Naive thymus-derived CD8-positive, alpha-beta T cell (primary cell): ENCODE measurements at regions not wholly inside any gene's neighbourhood (a gene's known extent, or its start where the extent isn't known, plus 50 kb on each side); places are given as distances from the start of the nearest gene placed in this dataset.

ENCODE experiments used
- ATAC-seq, 2 donors: fragments of 150-1000 bp; cut with Tn5 transposase in 1 of 2; sonication (Bioruptor Pico), chemical (Tn5 transposase) in 1 of 2; 1 replicate in 1 of 2; 2 replicates in 1 of 2; pipeline ENCODE4 v1.10.0; 2021; ENCODE audit warnings: mild to moderate bottlenecking in 2 of 2, moderate library complexity in 2 of 2
- POLR2A ChIA-PET: fragments of 350-600 bp; sonication (Branson Sonifier 250); formaldehyde crosslinking; loops from one replicate; lab custom pipeline; 2021; ENCODE audit warnings: antibody characterized with exemption; lab: Charles Lee
- DNase-seq, 10 donors: peaks; one replicate each; pipeline versions ENCODE4 v3.0.0 to v3.0.0-alpha.2; 2020 to 2022
- H3K27ac Mint-ChIP-seq, 10 donors: one replicate each; pipeline ENCODE4 v1.8.0; 2020 to 2022; ENCODE audit warnings: mild to moderate bottlenecking in 10 of 10, mixed read lengths in 10 of 10, moderate library complexity in 4 of 10, inconsistent platforms in 1 of 10
- H3K27me3 Mint-ChIP-seq, 5 donors: one replicate each; pipeline ENCODE4 v1.8.0; 2021 to 2022; ENCODE audit warnings: mixed read lengths in 5 of 5
- H3K36me3 Mint-ChIP-seq, 3 donors: one replicate each; pipeline ENCODE4 v1.8.0; 2020 to 2022; ENCODE audit warnings: mixed read lengths in 3 of 3, mild to moderate bottlenecking in 2 of 3, inconsistent platforms in 1 of 3
- H3K4me1 Mint-ChIP-seq, 4 donors: one replicate each; pipeline ENCODE4 v1.8.0; 2021 to 2022; ENCODE audit warnings: mixed read lengths in 4 of 4
- H3K4me3 Mint-ChIP-seq, 10 donors: one replicate each; pipeline ENCODE4 v1.8.0; 2020 to 2022; ENCODE audit warnings: mild to moderate bottlenecking in 10 of 10, mixed read lengths in 10 of 10, moderate library complexity in 6 of 10, inconsistent platforms in 1 of 10
- H3K9me3 Mint-ChIP-seq, 9 donors: one replicate each; pipeline ENCODE4 v1.8.0; 2020 to 2022; ENCODE audit warnings: mixed read lengths in 9 of 9, mild to moderate bottlenecking in 3 of 9, inconsistent platforms in 1 of 9, moderate library complexity in 1 of 9

DNA sequence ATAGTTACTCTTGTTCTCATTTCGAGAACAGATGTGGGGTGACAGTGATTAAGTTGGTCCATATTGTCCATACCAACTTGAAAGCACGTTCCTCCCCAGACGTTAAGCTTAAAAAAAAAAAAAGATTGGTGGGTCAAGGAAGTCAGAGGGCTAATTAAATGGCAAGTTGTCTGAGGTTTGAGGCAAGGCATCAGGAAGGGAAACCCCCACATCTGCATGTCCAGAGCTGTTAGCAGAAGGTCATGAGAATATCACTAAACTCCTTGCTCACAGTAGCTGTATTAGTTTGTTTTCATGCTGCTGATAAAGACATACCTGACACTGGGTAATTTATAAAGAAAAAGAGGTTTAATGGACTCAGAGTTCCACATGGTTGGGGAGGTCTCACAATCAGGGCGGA lies 415.6 kb upstream of the FZD8 start:
- peaks cover 4 to 26% (median 16%) of the 10 kb centered on the region in 9 donors for H3K9me3 Mint-ChIP-seq
- DNase-seq (no peak), ATAC-seq (no peak)
- H3K4me1 Mint-ChIP-seq = no peaks in the 10 kb centered on the region
- peaks cover 0 to 4% (median 0%) of the 10 kb centered on the region in 3 donors for H3K36me3 Mint-ChIP-seq
- H3K27me3 Mint-ChIP-seq = peaks cover 0 to 3% (median 0%) of the 10 kb centered on the region in 5 donors
- H3K27ac Mint-ChIP-seq = no peak overlapping the region
- POLR2A ChIA-PET = no interaction called here
- no peak overlapping the region for H3K4me3 Mint-ChIP-seq

DNA sequence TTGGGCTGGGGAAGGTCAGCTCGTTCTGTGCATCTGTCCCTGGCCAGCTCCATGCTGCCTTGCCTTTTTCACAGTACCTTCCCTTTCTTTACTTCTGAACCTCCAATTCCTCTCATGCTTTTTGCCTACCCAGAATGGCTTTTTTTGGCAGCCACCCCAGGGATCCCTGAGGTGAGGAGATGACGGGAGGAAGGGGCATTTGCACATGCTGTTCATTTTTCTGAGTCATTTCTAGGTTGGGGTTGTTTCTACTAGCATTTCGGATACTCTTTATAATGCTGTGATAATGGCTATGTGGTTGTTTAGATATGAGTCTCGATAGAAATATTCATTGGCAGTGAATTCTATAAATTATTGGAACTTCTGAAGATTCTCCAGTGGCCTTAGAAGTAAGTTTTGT lies 415.1 kb upstream of the FZD8 start:
- no peak for DNase-seq
- Mint-ChIP-seq H3K9me3 (peaks cover 4 to 26% (median 16%) of the 10 kb centered on the region in 9 donors), H3K4me1 (no peaks in the 10 kb centered on the region), H3K27ac (no peak overlapping the region), H3K36me3 (peaks cover 0 to 4% (median 0%) of the 10 kb centered on the region in 3 donors), H3K27me3 (peaks cover 0 to 3% (median 0%) of the 10 kb centered on the region in 5 donors), H3K4me3 (no peak overlapping the region)
- POLR2A ChIA-PET = no interaction called here
- no peak for ATAC-seq

GRCh38 chr10:36053775-36054174 lies 411.7 kb upstream of the FZD8 start:
- Mint-ChIP-seq H3K4me1 (no peaks in the 10 kb centered on the region), H3K27ac (no peak overlapping the region), H3K4me3 (no peak overlapping the region), H3K36me3 (no peaks in the 10 kb centered on the region), H3K9me3 (peaks cover 4 to 20% (median 10%) of the 10 kb centered on the region in 9 donors), H3K27me3 (peaks cover 0 to 3% (median 0%) of the 10 kb centered on the region in 5 donors)
- ATAC-seq (no peak), DNase-seq (no peak)
- POLR2A ChIA-PET = no interaction called here

GRCh38 chr10:36053271-36053670 lies 411.2 kb upstream of the FZD8 start:
- H3K36me3 Mint-ChIP-seq = no peaks in the 10 kb centered on the region
- DNase-seq (no peak), ATAC-seq (no peak)
- POLR2A ChIA-PET = no interaction called here
- H3K27ac Mint-ChIP-seq = no peak overlapping the region
- peaks cover 0 to 3% (median 0%) of the 10 kb centered on the region in 5 donors for H3K27me3 Mint-ChIP-seq
- peaks cover 4 to 20% (median 10%) of the 10 kb centered on the region in 9 donors for H3K9me3 Mint-ChIP-seq
- H3K4me1 Mint-ChIP-seq = no peaks in the 10 kb centered on the region
- no peak overlapping the region for H3K4me3 Mint-ChIP-seq

- Mint-ChIP-seq H3K9me3 (peaks cover 0 to 20% (median 8%) of the 10 kb centered on the region in 9 donors), H3K4me3 (no peak overlapping the region), H3K4me1 (no peaks in the 10 kb centered on the region), H3K27ac (no peak overlapping the region), H3K27me3 (peaks cover 0 to 3% (median 0%) of the 10 kb centered on the region in 5 donors), H3K36me3 (no peaks in the 10 kb centered on the region)
- POLR2A ChIA-PET = no interaction called here
- no peak for DNase-seq
- ATAC-seq = no peak
Observed at GRCh38 chr10:36051500-36051991, 409.4 kb upstream of the FZD8 start.

DNA sequence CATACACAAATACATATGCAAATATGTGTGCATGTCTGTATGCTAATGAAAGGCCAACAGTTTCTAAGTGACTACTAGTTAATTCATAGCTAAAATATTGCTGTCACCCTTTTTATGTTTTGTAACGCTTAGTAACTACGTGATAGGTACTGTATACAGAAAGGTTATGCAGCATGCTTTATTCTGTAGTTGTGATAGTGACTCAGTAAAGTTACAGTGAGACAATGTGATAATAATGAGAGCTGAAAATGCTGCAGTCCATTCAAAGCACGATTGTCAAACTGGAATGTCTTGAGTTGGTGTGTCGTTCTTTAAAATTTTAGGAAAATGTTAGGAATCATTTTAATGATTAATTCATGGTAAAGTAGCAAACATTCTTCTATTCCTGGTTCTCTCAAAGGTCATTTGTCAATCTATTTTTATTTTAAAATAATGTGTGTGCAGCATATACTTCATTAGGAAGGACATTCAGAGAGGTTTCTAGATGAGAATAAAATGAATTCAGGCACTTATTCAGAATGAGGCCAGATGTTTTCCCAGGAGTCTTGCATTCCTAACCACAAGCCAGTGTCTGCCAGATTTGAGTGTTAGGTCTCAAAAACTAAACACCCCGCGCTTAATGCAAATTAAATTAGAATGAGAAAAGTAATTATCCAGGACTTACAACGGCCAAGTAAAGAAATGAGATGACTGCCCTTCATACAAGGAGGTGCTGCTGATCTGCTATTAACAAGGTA lies 408.8 kb upstream of the FZD8 start:
- peaks cover 0 to 3% (median 0%) of the 10 kb centered on the region in 5 donors for H3K27me3 Mint-ChIP-seq
- DNase-seq (no peak), ATAC-seq (no peak)
- H3K27ac Mint-ChIP-seq = no peak overlapping the region
- no peaks in the 10 kb centered on the region for H3K4me1 Mint-ChIP-seq
- H3K36me3 Mint-ChIP-seq = no peaks in the 10 kb centered on the region
- H3K9me3 Mint-ChIP-seq = peaks cover 0 to 17% (median 7%) of the 10 kb centered on the region in 9 donors
- H3K4me3 Mint-ChIP-seq = no peak overlapping the region
- POLR2A ChIA-PET = no interaction called here

DNA sequence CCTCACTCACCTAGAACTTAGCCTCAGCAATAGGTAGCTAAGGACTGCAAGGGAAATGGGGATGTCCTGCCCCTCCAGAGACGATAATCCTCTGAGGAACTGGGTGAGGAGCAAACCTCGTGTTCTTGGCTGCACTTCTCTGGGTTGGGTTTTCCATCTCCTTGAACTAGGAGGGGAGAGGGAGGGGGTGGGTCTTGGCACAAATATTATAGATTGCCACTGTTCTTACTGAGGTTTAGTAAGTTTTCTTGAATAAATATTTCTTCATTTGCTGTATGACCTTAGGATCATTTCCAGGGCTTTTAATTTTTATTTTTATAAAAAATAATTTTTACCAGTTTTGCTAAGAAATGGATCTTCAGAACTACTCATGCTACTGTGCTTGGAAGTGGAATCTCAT lies 406.7 kb upstream of the FZD8 start:
- H3K9me3 Mint-ChIP-seq = peaks cover 0 to 15% (median 2%) of the 10 kb centered on the region in 9 donors
- DNase-seq (no peak), ATAC-seq (no peak)
- H3K27me3 Mint-ChIP-seq = no peaks in the 10 kb centered on the region
- H3K36me3 Mint-ChIP-seq = no peaks in the 10 kb centered on the region
- no peaks in the 10 kb centered on the region for H3K4me1 Mint-ChIP-seq
- POLR2A ChIA-PET = no interaction called here
- no peak overlapping the region for H3K27ac Mint-ChIP-seq
- no peak overlapping the region for H3K4me3 Mint-ChIP-seq

DNA sequence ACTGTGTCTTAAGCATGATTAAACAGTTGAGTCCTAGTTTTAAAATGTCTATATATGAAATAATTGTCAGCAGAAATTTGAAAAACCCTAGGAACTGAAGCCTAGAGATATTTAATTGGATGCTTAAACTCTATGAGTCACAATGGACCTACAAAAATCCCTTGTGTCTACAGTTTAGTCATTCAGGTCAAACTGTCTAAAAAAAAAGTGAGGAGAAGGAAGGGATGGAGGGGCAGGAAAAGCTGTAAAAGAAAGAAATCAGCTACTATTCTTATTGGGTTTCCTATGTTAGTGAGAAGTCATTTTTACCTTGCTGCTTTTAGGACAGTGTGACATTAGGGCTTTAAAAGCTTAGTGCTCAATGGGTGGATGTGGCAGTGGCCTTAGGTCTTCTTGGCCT lies 406.1 kb upstream of the FZD8 start:
- ATAC-seq (no peak), DNase-seq (no peak)
- POLR2A ChIA-PET = no interaction called here
- Mint-ChIP-seq H3K36me3 (no peaks in the 10 kb centered on the region), H3K27me3 (no peaks in the 10 kb centered on the region), H3K27ac (no peak overlapping the region), H3K4me3 (no peak overlapping the region), H3K9me3 (peaks cover 0 to 16% (median 2%) of the 10 kb centered on the region in 9 donors), H3K4me1 (no peaks in the 10 kb centered on the region)

GRCh38 chr10:36042135-36042534 lies 400.0 kb upstream of the FZD8 start:
- Mint-ChIP-seq H3K36me3 (no peaks in the 10 kb centered on the region), H3K4me3 (no peak overlapping the region), H3K4me1 (no peaks in the 10 kb centered on the region), H3K9me3 (peaks cover 0 to 30% (median 3%) of the 10 kb centered on the region in 9 donors), H3K27ac (no peak overlapping the region), H3K27me3 (no peaks in the 10 kb centered on the region)
- ATAC-seq (no peak), DNase-seq (no peak)
- POLR2A ChIA-PET = no interaction called here

GRCh38 chr10:36038316-36038955 lies 396.3 kb upstream of the FZD8 start:
- POLR2A ChIA-PET = no interaction called here
- no peak for DNase-seq
- H3K4me1 Mint-ChIP-seq = no peaks in the 10 kb centered on the region
- H3K4me3 Mint-ChIP-seq = no peak overlapping the region
- H3K9me3 Mint-ChIP-seq = peaks cover 0 to 19% (median 2%) of the 10 kb centered on the region in 9 donors
- no peak overlapping the region for H3K27ac Mint-ChIP-seq
- ATAC-seq = no peak
- peaks cover 0 to 14% (median 0%) of the 10 kb centered on the region in 5 donors for H3K27me3 Mint-ChIP-seq
- no peaks in the 10 kb centered on the region for H3K36me3 Mint-ChIP-seq

DNA sequence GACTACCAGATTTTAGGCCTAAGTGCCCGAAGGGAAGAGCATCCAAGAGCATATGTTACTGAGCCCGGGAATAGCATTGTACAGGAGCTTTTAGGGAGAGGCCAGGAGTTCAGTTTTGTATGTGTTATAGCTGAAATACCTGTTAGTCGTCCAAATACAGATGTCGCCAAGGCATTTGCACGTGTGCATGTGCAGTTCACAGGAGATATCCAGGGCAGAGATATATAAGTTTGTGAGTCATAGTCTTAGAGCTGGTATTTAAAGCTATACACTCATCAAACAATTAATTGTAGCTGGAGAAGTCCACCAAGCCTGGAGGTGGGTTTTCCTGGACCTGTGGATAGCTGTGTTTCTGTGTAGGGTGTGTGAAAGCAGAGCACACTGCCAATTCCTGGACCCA lies 394.0 kb upstream of the FZD8 start:
- H3K36me3 Mint-ChIP-seq = no peaks in the 10 kb centered on the region
- H3K27ac Mint-ChIP-seq = peak overlapping the region in 1 of 10 donors; percentile 16
- no peak for DNase-seq
- no peak overlapping the region for H3K4me3 Mint-ChIP-seq
- no peak for ATAC-seq
- H3K27me3 Mint-ChIP-seq = peaks cover 0 to 14% (median 0%) of the 10 kb centered on the region in 5 donors
- peaks cover 0 to 10% (median 0%) of the 10 kb centered on the region in 9 donors for H3K9me3 Mint-ChIP-seq
- POLR2A ChIA-PET = no interaction called here
- no peaks in the 10 kb centered on the region for H3K4me1 Mint-ChIP-seq

GRCh38 chr10:36033808-36034207 lies 391.7 kb upstream of the FZD8 start:
- ATAC-seq = no peak
- Mint-ChIP-seq H3K27ac (no peak overlapping the region), H3K4me3 (no peak overlapping the region), H3K9me3 (peaks cover 0 to 10% (median 0%) of the 10 kb centered on the region in 9 donors), H3K36me3 (no peaks in the 10 kb centered on the region), H3K27me3 (peaks cover 0 to 14% (median 0%) of the 10 kb centered on the region in 5 donors), H3K4me1 (no peaks in the 10 kb centered on the region)
- DNase-seq = no peak
- POLR2A ChIA-PET = no interaction called here

DNA sequence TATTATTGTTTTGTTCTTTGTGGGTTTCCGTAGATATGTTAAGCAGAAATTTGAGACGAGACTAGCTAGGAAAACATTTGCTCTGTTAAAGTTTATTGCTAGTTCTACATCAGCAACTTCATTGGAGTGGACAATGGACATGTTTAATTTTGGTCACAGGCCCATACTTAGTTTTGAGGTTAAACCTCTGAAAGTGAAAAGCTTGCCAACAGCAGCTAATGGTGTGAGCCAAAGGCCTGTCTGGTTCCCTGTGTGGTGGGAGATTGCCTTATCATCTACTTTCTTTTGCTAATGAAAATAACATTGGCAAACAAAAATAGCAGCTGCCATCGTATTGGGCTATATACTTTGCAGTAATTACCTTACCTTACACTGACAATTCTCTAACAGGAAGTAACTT lies 388.4 kb upstream of the FZD8 start:
- Mint-ChIP-seq H3K27ac (no peak overlapping the region), H3K9me3 (peaks cover 0 to 22% (median 0%) of the 10 kb centered on the region in 9 donors), H3K27me3 (peaks cover 0 to 8% (median 0%) of the 10 kb centered on the region in 5 donors), H3K4me1 (no peaks in the 10 kb centered on the region), H3K4me3 (no peak overlapping the region), H3K36me3 (no peaks in the 10 kb centered on the region)
- DNase-seq = no peak
- no peak for ATAC-seq
- POLR2A ChIA-PET = no interaction called here
